ENCODE measurements at regions not wholly inside any gene's neighbourhood (a gene's known extent, or its start where the extent isn't known, plus 50 kb on each side); places are given as distances from the start of the nearest gene placed in this dataset.

DNA sequence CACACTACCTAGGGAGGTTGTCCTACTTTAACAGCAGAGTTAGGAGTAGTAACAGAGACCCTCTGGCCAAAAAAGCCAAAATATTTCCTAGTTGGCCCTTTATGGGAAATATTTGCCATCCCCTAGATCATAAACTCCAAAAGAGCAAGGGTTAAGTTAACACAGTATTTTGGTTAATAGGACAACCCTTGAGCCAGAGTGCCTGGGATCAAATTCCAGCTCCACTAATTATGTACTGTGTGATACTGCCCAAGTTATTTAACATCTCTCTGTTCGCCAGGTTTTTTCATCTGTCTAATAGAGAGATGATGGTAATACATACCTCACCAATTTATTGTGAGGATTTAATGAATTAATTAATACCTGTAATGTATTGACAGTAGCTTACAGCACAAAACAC, 767.4 kb downstream of the KCNJ2 start:
- no peak for TF ChIP-seq EZH2 (IDR thresholded peaks at IDR 0.05; ENCODE audit: borderline replicate concordance, low read length)
- TF ChIP-seq, protein P1, sequence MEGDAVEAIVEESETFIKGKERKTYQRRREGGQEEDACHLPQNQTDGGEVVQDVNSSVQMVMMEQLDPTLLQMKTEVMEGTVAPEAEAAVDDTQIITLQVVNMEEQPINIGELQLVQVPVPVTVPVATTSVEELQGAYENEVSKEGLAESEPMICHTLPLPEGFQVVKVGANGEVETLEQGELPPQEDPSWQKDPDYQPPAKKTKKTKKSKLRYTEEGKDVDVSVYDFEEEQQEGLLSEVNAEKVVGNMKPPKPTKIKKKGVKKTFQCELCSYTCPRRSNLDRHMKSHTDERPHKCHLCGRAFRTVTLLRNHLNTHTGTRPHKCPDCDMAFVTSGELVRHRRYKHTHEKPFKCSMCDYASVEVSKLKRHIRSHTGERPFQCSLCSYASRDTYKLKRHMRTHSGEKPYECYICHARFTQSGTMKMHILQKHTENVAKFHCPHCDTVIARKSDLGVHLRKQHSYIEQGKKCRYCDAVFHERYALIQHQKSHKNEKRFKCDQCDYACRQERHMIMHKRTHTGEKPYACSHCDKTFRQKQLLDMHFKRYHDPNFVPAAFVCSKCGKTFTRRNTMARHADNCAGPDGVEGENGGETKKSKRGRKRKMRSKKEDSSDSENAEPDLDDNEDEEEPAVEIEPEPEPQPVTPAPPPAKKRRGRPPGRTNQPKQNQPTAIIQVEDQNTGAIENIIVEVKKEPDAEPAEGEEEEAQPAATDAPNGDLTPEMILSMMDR (conservative IDR thresholded peaks at IDR 0.05 in 1 of 2, IDR thresholded peaks at IDR 0.05 in 1 of 2; ENCODE audit: extremely low read depth in 1 of 2, insufficient read depth in 1 of 2, low read depth in 1 of 2, low read length in 2 of 2), result no peak

All from mammary epithelial cell (primary cell).